Inflammatory macrophage (primary cell): ENCODE measurements at regions not wholly inside any gene's neighbourhood (a gene's known extent, or its start where the extent isn't known, plus 50 kb on each side); places are given as distances from the start of the nearest gene placed in this dataset.

Source experiments
- DNase-seq, 2 donors: peaks; one replicate each; pipeline ENCODE4 v3.0.0-alpha.2; 2020 to 2022

DNA sequence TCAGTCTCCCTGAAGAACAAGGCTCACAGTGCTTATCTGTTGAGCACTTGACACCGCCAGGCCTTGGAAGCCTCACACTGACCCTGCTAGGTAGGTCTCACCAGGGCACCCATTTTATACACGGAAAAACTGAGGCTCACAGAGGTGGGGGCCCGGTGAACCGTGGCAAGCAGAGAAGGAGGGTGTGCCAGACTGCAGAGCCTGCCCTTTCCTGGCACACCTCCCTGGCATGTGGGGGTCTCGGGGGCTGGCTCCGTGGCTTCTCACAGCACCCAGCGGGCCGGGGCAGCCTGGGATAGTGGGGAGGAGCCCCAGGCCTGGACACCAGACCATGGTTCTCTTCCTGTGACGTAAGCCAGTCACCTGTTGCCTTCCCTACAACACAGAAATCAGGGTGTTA lies 53.7 kb upstream of the IER5L start:
- no peak for DNase-seq

DNA sequence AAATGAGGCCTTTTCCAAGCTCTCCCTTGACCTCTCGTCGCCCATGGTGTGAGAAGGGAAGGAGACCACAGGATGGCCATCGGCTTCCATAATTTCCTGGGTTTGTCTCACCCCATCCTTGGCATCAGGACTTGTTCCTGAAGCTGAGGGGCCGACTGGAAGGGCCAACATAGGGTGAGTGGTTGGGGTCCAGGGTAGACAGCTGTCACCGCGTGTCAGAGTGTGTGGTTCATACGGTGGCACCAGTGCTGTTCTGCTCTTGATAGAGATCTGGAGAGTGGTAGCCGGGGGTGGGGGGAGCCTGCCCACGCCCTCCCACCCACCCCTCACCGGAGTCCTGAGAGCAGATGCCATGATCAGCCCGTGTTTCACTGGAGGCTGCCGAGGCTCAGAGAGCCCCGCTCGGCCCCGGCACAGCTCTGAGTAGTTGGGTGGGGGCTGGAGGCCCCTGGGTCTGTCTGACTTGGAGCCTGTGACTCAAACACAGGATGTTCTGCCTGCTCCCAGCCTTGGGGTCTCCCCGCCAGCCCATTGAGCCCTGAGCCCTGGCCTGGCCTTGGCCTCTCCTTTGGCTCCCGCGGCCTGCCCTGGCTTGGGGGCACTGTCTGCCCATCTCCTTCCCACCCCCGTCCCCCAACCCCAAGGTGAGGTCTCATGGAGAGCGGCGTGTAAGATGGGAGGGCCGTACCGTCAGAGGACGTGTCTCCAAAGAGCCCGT lies 53.1 kb upstream of the IER5L start:
- no peak for DNase-seq

DNA sequence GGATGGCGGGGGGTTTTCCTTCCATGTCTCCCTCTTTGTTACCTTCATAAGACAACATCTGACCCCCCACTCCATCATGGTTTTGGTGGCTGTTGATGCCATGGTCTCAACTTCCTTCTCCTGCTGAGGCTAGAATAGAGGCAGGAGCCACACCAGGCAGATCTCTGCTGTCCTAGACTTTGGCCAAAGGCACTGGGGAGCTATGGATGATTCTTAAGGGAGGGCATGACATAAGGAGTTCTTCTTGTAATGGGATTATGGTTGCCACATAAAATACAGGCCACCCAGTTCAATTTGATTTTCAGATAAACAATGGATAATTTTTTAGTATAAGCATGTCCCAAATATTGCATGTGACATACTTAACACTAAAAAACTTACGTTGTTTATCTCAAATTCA lies 52.2 kb upstream of the IER5L start:
- DNase-seq: no peak
